Skeletal muscle satellite cell (primary cell): ENCODE measurements at regions not wholly inside any gene's neighbourhood (a gene's known extent, or its start where the extent isn't known, plus 50 kb on each side); places are given as distances from the start of the nearest gene placed in this dataset.

Experiments
- H3K27me3 ChIP-seq: 2 replicates; pipeline ENCODE4 v1.7.0; 2013; ENCODE audit warnings: low read length; ENCODE audit not compliant: control insufficient read depth, insufficient read depth
- H3K36me3 ChIP-seq: 2 replicates; pipeline ENCODE4 v1.7.0; 2013; ENCODE audit warnings: mild to moderate bottlenecking, control low read depth, low read length; ENCODE audit not compliant: insufficient read depth
- H3K4me1 ChIP-seq: 2 replicates; pipeline ENCODE4 v1.7.0; 2013; ENCODE audit warnings: low read length; ENCODE audit not compliant: control insufficient read depth, insufficient read depth
- H3K4me2 ChIP-seq: 2 replicates; pipeline ENCODE4 v1.7.0; 2013; ENCODE audit warnings: mild to moderate bottlenecking, low read length
- H3K4me3 ChIP-seq: 2 replicates; pipeline ENCODE4 v1.7.0; 2013; ENCODE audit warnings: low read length
- H3K9ac ChIP-seq: 2 replicates; pipeline ENCODE4 v1.7.0; 2013; ENCODE audit warnings: mild to moderate bottlenecking, low read depth, low read length, moderate library complexity
- H3K9me3 ChIP-seq: replicated peaks from 2 replicates; pipeline ENCODE4 v1.7.0; 2013; ENCODE audit warnings: mild to moderate bottlenecking, control low read depth, low read length

DNA sequence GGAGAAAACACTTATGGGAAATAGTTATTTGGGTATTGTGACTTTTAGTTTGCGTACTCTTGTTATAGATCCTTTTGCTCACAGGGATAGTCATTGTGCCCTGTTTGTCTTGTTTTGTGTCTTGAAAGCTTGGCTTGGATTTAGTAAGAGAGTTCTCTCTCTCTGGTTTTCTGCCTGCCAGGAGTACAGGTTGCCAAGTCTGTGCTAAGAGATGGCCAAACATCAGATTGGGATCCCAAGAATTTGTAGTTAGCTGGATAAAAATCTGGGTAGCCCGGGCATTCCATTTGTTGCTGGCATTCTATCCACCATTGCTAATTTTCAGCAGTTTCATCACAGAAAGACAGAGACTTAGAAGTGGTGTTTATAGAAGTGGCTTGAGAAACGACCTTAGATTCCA is 222.2 kb downstream of the NRIP1 start:
- Histone ChIP-seq H3K4me2 (no peak overlapping the region), H3K36me3 (no peaks in the 10 kb centered on the region), H3K27me3 (no peaks in the 10 kb centered on the region), H3K9me3 (no peaks in the 10 kb centered on the region), H3K4me1 (no peaks in the 10 kb centered on the region), H3K9ac (no peak overlapping the region), H3K4me3 (no peak overlapping the region)

DNA sequence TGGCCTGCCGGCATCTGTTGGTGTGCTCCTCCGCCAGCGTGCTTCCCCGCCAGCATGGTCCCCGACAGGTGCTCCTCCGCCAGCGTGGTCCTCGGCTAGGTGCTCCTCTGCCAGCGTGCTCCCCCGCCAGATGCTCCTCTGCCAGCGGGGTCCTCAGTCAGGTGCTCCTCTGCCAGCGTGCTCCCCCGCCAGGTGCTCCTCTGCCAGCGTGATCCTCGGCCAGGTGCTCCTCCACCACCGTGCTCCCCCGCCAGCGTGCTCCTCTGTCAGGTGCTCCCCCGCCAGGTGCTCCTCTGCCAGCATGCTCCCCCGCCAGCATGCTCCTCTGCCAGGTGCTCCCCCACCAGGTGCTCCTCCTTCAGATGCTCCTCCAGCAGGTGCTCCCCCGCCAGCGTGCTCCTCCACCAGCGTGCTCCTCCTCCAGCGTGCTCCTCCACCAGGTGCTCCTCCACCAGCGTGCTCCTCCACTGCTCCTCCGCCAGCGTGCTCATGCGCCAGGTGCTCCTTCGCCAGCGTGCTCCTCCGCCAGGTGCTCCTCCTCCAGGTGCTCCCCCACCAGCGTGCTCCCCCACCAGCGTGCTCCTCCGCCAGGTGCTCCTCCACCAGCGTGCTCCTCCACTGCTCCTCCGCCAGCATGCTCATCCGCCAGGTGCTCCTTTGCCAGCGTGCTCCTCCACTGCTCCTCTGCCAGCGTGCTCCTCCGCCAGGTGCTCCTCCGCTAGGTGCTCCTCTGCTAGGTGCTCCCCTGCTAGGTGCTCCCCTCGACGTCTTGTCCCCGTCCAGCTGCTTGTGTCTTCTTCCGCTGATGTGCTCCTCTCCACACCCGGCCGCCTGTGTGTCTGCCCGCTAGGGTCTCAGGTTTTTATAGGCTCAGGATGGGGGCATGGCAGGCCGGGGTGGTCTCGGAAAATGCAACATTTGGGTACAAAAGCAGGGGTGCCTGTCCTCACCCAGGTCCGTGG is 223.0 kb downstream of the NRIP1 start:
- no peaks in the 10 kb centered on the region for H3K4me1 ChIP-seq

GRCh38 chr21:14838400-14838799 is 226.4 kb downstream of the NRIP1 start:
- Histone ChIP-seq H3K27me3 (no peaks in the 10 kb centered on the region), H3K9ac (no peak overlapping the region), H3K9me3 (no peaks in the 10 kb centered on the region), H3K4me2 (no peak overlapping the region), H3K4me1 (no peaks in the 10 kb centered on the region), H3K36me3 (no peaks in the 10 kb centered on the region), H3K4me3 (no peak overlapping the region)

More for the DNA sequence above, 223.0 kb downstream of the NRIP1 start:
- no peaks in the 10 kb centered on the region for H3K9me3 ChIP-seq
- H3K27me3 ChIP-seq: no peaks in the 10 kb centered on the region
- H3K36me3 ChIP-seq: no peaks in the 10 kb centered on the region
- no peak overlapping the region for H3K4me2 ChIP-seq
- no peak overlapping the region for H3K4me3 ChIP-seq
- no peak overlapping the region for H3K9ac ChIP-seq

DNA sequence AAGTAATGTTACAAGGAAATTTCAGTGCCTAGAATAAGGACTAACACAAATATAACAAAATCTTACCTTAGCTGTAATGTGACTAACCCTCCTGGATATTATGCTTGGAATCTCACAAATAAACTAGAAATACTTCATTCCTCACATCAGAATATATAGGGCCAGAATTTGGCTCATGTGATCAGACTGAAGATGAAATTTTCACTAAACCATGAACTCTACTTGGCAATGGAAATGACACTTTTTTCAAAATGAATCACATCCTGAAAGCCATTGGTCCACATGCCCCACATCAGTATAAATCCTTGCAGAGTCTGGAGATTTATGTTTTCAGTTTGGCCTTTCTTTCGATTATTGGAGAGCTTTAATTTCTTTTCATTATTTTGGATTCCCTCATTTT is 227.8 kb downstream of the NRIP1 start:
- no peaks in the 10 kb centered on the region for H3K27me3 ChIP-seq
- H3K9me3 ChIP-seq: no peaks in the 10 kb centered on the region
- no peak overlapping the region for H3K9ac ChIP-seq
- H3K4me3 ChIP-seq: no peak overlapping the region
- no peaks in the 10 kb centered on the region for H3K36me3 ChIP-seq
- H3K4me1 ChIP-seq: no peaks in the 10 kb centered on the region
- H3K4me2 ChIP-seq: no peak overlapping the region

DNA sequence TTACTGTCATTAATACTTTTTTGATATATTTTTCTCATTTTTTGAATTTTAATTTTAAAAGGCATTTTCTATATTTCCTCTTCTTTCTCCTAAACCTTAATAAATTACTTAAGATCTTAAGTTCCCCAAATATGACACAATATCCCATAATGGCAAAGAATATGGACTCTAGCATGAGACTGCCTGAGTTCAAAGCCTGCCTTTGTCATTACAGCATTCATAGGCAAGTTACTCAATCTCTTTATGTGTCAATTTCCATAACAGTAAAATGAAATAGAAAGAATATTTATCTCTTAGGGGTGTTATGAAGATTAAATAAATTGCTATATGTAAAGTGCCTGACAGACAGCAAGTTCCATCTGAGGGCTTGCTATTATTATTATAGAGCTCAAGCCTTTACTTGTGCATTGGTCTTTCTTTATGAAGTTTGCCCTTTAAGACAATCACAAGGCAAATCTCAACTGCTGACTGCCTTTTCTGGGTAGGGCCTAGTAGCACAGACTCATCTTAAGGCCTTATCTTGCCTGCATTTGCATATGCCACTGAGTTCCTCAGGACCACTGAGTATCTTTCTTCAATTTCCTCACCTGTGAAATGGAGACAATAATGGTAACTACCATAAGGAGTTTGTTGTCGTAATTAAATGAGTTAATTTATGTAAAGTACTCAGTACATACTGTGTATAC is 231.0 kb downstream of the NRIP1 start:
- H3K4me2 ChIP-seq: no peak overlapping the region
- no peaks in the 10 kb centered on the region for H3K9me3 ChIP-seq
- H3K4me1 ChIP-seq: no peaks in the 10 kb centered on the region
- H3K27me3 ChIP-seq: no peaks in the 10 kb centered on the region
- H3K4me3 ChIP-seq: no peak overlapping the region
- H3K9ac ChIP-seq: no peak overlapping the region
- no peaks in the 10 kb centered on the region for H3K36me3 ChIP-seq

DNA sequence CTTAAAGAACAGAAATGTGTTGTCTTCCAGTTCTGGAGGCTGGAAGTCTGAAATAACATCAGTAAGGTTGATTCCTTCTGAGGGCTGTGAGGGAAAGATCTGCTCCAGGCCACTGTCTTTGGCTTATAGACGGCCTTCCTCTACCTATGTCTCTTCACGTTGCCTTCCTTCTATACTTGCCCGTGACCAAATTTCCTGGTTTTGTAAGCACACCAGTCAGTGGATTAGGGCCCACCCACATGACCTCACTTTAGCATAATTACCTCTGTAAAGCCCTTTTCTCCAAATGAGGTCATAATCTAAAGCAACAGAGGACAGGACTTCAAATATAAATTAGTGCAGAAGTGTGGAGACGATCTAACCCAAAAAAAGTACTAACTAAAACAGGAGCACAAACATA is 231.6 kb downstream of the NRIP1 start:
- Histone ChIP-seq H3K27me3 (no peaks in the 10 kb centered on the region), H3K4me1 (no peaks in the 10 kb centered on the region), H3K4me3 (no peak overlapping the region), H3K4me2 (no peak overlapping the region), H3K9ac (no peak overlapping the region), H3K36me3 (no peaks in the 10 kb centered on the region), H3K9me3 (no peaks in the 10 kb centered on the region)

GRCh38 chr21:14830307-14830706 is 234.5 kb downstream of the NRIP1 start:
- Histone ChIP-seq H3K4me1 (no peaks in the 10 kb centered on the region), H3K4me2 (no peak overlapping the region), H3K4me3 (no peak overlapping the region), H3K9me3 (no peaks in the 10 kb centered on the region), H3K9ac (no peak overlapping the region), H3K36me3 (no peaks in the 10 kb centered on the region), H3K27me3 (no peaks in the 10 kb centered on the region)

- Histone ChIP-seq H3K4me1 (no peaks in the 10 kb centered on the region), H3K9me3 (no peaks in the 10 kb centered on the region), H3K27me3 (no peaks in the 10 kb centered on the region), H3K4me3 (no peak overlapping the region), H3K9ac (no peak overlapping the region), H3K4me2 (no peak overlapping the region), H3K36me3 (no peaks in the 10 kb centered on the region)
Measured at GRCh38 chr21:14829685-14830084, 235.1 kb downstream of the NRIP1 start.

- Histone ChIP-seq H3K36me3 (no peaks in the 10 kb centered on the region), H3K4me1 (no peaks in the 10 kb centered on the region), H3K9me3 (no peaks in the 10 kb centered on the region), H3K27me3 (no peaks in the 10 kb centered on the region), H3K9ac (no peak overlapping the region), H3K4me3 (no peak overlapping the region), H3K4me2 (no peak overlapping the region)
Measured at GRCh38 chr21:14827468-14827867, 237.3 kb downstream of the NRIP1 start.

- H3K9me3 ChIP-seq: no peaks in the 10 kb centered on the region
Measured at GRCh38 chr21:14826630-14827029, 238.2 kb downstream of the NRIP1 start.

GRCh38 chr21:14825514-14825974 is 239.3 kb downstream of the NRIP1 start:
- Histone ChIP-seq H3K9ac (no peak overlapping the region), H3K4me1 (no peaks in the 10 kb centered on the region), H3K4me2 (no peak overlapping the region), H3K36me3 (no peaks in the 10 kb centered on the region), H3K27me3 (no peaks in the 10 kb centered on the region), H3K4me3 (no peak overlapping the region), H3K9me3 (no peaks in the 10 kb centered on the region)

More at GRCh38 chr21:14826630-14827029, 238.2 kb downstream of the NRIP1 start:
- Histone ChIP-seq H3K4me1 (no peaks in the 10 kb centered on the region), H3K9ac (no peak overlapping the region), H3K4me3 (no peak overlapping the region), H3K27me3 (no peaks in the 10 kb centered on the region), H3K36me3 (no peaks in the 10 kb centered on the region), H3K4me2 (no peak overlapping the region)
